IPS DF 19.7 (cell line): ENCODE measurements at regions not wholly inside any gene's neighbourhood (a gene's known extent, or its start where the extent isn't known, plus 50 kb on each side); places are given as distances from the start of the nearest gene placed in this dataset.
"Not testable (repeated sequence)": the region's sequence is repeated elsewhere in the genome, so short reads cannot be mapped to it uniquely, and the experiment has no call there.

ENCODE experiments used
- DNase-seq: peaks from one replicate; pipeline ENCODE4 v3.0.0-alpha.2; 2013; ENCODE audit warnings: low read depth, low spot score

- no peak for DNase-seq
Observed at GRCh38 chr10:33963729-33964128, 629.3 kb upstream of the NRP1 start.

- DNase-seq: not testable (repeated sequence)
Observed at GRCh38 chr10:33956322-33956721, 621.9 kb upstream of the NRP1 start.

- DNase-seq: no peak
Observed at GRCh38 chr10:33955676-33956075, 621.2 kb upstream of the NRP1 start.

GRCh38 chr10:33952692-33953360 is 618.4 kb upstream of the NRP1 start:
- DNase-seq: no peak

- DNase-seq: peak; percentile 25
Observed at GRCh38 chr10:33950206-33950605, 615.7 kb upstream of the NRP1 start.

GRCh38 chr10:33947544-33947943 is 613.1 kb upstream of the NRP1 start:
- no peak for DNase-seq

- DNase-seq: no peak
Observed at GRCh38 chr10:33945051-33945450, 610.6 kb upstream of the NRP1 start.

- DNase-seq: no peak
Observed at GRCh38 chr10:33942508-33942907, 608.0 kb upstream of the NRP1 start.

GRCh38 chr10:33939892-33940291 is 605.4 kb upstream of the NRP1 start:
- DNase-seq: no peak

GRCh38 chr10:33939410-33939809 is 604.9 kb upstream of the NRP1 start:
- no peak for DNase-seq

- DNase-seq: no peak
Observed at GRCh38 chr10:33938001-33938400, 603.5 kb upstream of the NRP1 start.

- DNase-seq: no peak
Observed at GRCh38 chr10:33937036-33937730, 602.7 kb upstream of the NRP1 start.

GRCh38 chr10:33935350-33935749 is 600.9 kb upstream of the NRP1 start:
- no peak for DNase-seq

GRCh38 chr10:33930079-33930478 is 595.6 kb upstream of the NRP1 start:
- no peak for DNase-seq

GRCh38 chr10:33927347-33927746 is 592.9 kb upstream of the NRP1 start:
- DNase-seq: no peak

GRCh38 chr10:33921970-33922605 is 587.6 kb upstream of the NRP1 start:
- no peak for DNase-seq

GRCh38 chr10:33920351-33920750 is 585.9 kb upstream of the NRP1 start:
- DNase-seq: no peak

GRCh38 chr10:33919244-33919643 is 584.8 kb upstream of the NRP1 start:
- no peak for DNase-seq

GRCh38 chr10:33917069-33917780 is 582.8 kb upstream of the NRP1 start:
- no peak for DNase-seq

GRCh38 chr10:33914746-33915145 is 580.3 kb upstream of the NRP1 start:
- DNase-seq: no peak

- DNase-seq: no peak
Observed at GRCh38 chr10:33913194-33913593, 578.7 kb upstream of the NRP1 start.

- DNase-seq: not testable (repeated sequence)
Observed at GRCh38 chr10:33909476-33909875, 575.0 kb upstream of the NRP1 start.
